ENCODE measurements at regions not wholly inside any gene's neighbourhood (a gene's known extent, or its start where the extent isn't known, plus 50 kb on each side); places are given as distances from the start of the nearest gene placed in this dataset.

GRCh38 chr2:67625178-67625577 lies 228.0 kb downstream of the ETAA1 start:
- no peak for DNase-seq (ENCODE audit: low spot score)

GRCh38 chr2:67625690-67626475 lies 228.8 kb downstream of the ETAA1 start:
- no peak for DNase-seq (ENCODE audit: low spot score)

- DNase-seq (ENCODE audit: low spot score), result no peak
These were observed 229.5 kb downstream of the ETAA1 start for GRCh38 chr2:67626656-67627055.

- DNase-seq (ENCODE audit: low spot score), result no peak
These were observed 230.5 kb downstream of the ETAA1 start for GRCh38 chr2:67627456-67628207.

GRCh38 chr2:67628892-67629291 lies 231.8 kb downstream of the ETAA1 start:
- DNase-seq (ENCODE audit: low spot score), result no peak

- DNase-seq (ENCODE audit: low spot score), result no peak
These were observed 234.3 kb downstream of the ETAA1 start for GRCh38 chr2:67631483-67631882.

- DNase-seq (ENCODE audit: low spot score), result no peak
These were observed 236.2 kb downstream of the ETAA1 start for GRCh38 chr2:67633212-67633856.

- no peak for DNase-seq (ENCODE audit: low spot score)
These were observed 241.0 kb downstream of the ETAA1 start for GRCh38 chr2:67638146-67638545.

GRCh38 chr2:67641312-67642045 lies 244.3 kb downstream of the ETAA1 start:
- no peak for DNase-seq (ENCODE audit: low spot score)

GRCh38 chr2:67642046-67642382 lies 244.9 kb downstream of the ETAA1 start:
- no peak for DNase-seq (ENCODE audit: low spot score)

- DNase-seq (ENCODE audit: low spot score), result no peak
These were observed 245.8 kb downstream of the ETAA1 start for GRCh38 chr2:67642961-67643360.

- no peak for DNase-seq (ENCODE audit: low spot score)
These were observed 248.4 kb downstream of the ETAA1 start for GRCh38 chr2:67645280-67646138.

- no peak for DNase-seq (ENCODE audit: low spot score)
These were observed 249.7 kb downstream of the ETAA1 start for GRCh38 chr2:67646714-67647333.

- DNase-seq (ENCODE audit: low spot score), result no peak
These were observed 252.5 kb downstream of the ETAA1 start for GRCh38 chr2:67649331-67650261.

GRCh38 chr2:67650291-67651133 lies 253.4 kb downstream of the ETAA1 start:
- DNase-seq (ENCODE audit: low spot score), result no peak

GRCh38 chr2:67651565-67651964 lies 254.4 kb downstream of the ETAA1 start:
- DNase-seq (ENCODE audit: low spot score), result no peak

- peak; percentile 3 for DNase-seq (ENCODE audit: low spot score)
These were observed 255.5 kb downstream of the ETAA1 start for GRCh38 chr2:67652679-67653078.

GRCh38 chr2:67656875-67657274 lies 259.7 kb downstream of the ETAA1 start:
- no peak for DNase-seq (ENCODE audit: low spot score)

GRCh38 chr2:67658820-67659219 lies 261.7 kb downstream of the ETAA1 start:
- no peak for DNase-seq (ENCODE audit: low spot score)

Measured in germinal center (tissue), 1 donor.